ENCODE measurements at regions not wholly inside any gene's neighbourhood (a gene's known extent, or its start where the extent isn't known, plus 50 kb on each side); places are given as distances from the start of the nearest gene placed in this dataset.

DNA sequence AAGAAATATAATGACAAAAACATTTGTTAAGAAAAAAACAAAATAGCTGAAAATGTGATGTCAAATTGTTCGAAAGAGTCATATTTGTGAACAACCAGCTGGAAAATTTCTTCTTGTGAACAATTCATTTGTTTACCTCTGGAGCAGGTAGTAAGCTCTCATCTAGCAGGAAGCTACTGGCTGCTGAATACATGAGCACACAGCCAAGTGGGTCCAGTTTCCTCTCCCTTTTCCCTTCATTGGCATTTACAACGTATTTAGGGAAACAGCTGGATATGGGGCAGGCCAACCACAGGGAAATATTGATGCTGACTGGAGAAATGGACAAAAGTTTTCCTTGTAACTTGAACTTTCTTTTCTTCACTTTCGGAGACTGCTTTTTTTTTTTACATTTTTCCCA, 1354.7 kb upstream of the EPHA6 start:
- Histone ChIP-seq H2AFZ (ENCODE audit: insufficient read depth, low read depth, low read length, poor library complexity, severe bottlenecking) (no peak overlapping the region), H3K36me3 (replicated peaks in 1 of 2; ENCODE audit: control extremely low read depth in 1 of 2, control insufficient read depth in 1 of 2, extremely low read depth in 1 of 2, insufficient read depth in 2 of 2, low read length in 1 of 2) (no peaks in the 10 kb centered on the region), H3K4me1 (ENCODE audit: control insufficient read depth in 2 of 2, insufficient read depth in 2 of 2, low read length in 2 of 2) (no peaks in the 10 kb centered on the region), H3K4me2 (replicated peaks; ENCODE audit: low read depth, low read length, poor library complexity, severe bottlenecking) (no peak overlapping the region), H3K9me3 (ENCODE audit: control extremely low read depth in 1 of 3, control insufficient read depth in 2 of 3, insufficient read depth in 1 of 3, low read length in 2 of 3) (peaks cover 0 to 2% (median 0%) of the 10 kb centered on the region in 3 donors), H3K4me3 (ENCODE audit: control extremely low read depth in 1 of 5, extremely low read depth in 1 of 5, insufficient read depth in 1 of 5, low read depth in 2 of 5, low read length in 4 of 5) (no peak overlapping the region), H3K27me3 (replicated peaks in 1 of 4; ENCODE audit: control extremely low read depth in 1 of 4, control insufficient read depth in 3 of 4, insufficient read depth in 4 of 4, low read length in 3 of 4) (no peaks in the 10 kb centered on the region), H3K79me2 (ENCODE audit: control insufficient read depth, insufficient read depth, low read length) (no peaks in the 10 kb centered on the region), H4K20me1 (ENCODE audit: control insufficient read depth, insufficient read depth, low read length, poor library complexity, severe bottlenecking) (no peaks in the 10 kb centered on the region), H3K9ac (ENCODE audit: low read length) (no peak overlapping the region), H3K27ac (ENCODE audit: low read length in 2 of 2) (no peak overlapping the region)
- peaks cover 4% of the 10 kb centered on the region for H3K9me3 Mint-ChIP-seq (ENCODE audit: insufficient read depth)
- CTCF ChIA-PET, result no interaction called here
- H3K4me3 Mint-ChIP-seq, result no peak overlapping the region
- intact Hi-C loops (cut with micrococcal nuclease), result no loop called here
- ATAC-seq (ENCODE audit: low read depth) (no peak), DNase-seq (no peak)
- H3K27ac Mint-ChIP-seq, result no peak overlapping the region
- no peaks in the 10 kb centered on the region for H3K27me3 Mint-ChIP-seq
- WGBS (ENCODE audit: insufficient coverage), result 80% methylated on average over 1 of the region's 3 CpGs
- H3K4me1 Mint-ChIP-seq, result no peaks in the 10 kb centered on the region
- no peak for TF ChIP-seq EZH2 (IDR thresholded peaks at IDR 0.05; ENCODE audit: borderline replicate concordance, insufficient read depth, low read depth, low read length, poor library complexity, severe bottlenecking)
- TF ChIP-seq, protein P1, sequence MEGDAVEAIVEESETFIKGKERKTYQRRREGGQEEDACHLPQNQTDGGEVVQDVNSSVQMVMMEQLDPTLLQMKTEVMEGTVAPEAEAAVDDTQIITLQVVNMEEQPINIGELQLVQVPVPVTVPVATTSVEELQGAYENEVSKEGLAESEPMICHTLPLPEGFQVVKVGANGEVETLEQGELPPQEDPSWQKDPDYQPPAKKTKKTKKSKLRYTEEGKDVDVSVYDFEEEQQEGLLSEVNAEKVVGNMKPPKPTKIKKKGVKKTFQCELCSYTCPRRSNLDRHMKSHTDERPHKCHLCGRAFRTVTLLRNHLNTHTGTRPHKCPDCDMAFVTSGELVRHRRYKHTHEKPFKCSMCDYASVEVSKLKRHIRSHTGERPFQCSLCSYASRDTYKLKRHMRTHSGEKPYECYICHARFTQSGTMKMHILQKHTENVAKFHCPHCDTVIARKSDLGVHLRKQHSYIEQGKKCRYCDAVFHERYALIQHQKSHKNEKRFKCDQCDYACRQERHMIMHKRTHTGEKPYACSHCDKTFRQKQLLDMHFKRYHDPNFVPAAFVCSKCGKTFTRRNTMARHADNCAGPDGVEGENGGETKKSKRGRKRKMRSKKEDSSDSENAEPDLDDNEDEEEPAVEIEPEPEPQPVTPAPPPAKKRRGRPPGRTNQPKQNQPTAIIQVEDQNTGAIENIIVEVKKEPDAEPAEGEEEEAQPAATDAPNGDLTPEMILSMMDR (IDR thresholded peaks at IDR 0.05), result no peak
- POLR2A ChIA-PET, result no interaction called here

DNA sequence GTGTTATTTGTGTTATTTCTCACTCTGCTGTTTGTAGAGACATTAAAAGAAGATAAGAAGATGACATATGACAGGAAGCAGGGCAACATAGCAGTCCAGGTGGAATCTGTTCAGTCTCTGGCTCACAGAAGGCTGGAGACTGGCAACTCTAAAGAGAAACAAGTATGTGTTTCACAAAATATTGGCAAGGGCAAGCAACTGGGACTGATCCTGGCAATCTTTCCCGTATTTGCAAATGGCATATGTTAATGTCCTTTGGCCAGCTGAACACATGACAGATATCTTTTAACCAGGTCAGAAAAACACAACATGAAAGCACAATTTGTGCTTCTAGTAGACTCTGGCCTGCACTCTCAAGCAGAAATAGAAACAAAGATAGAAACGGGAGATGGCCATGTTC, 1354.1 kb upstream of the EPHA6 start:
- CTCF ChIA-PET, result no interaction called here
- POLR2A ChIA-PET, result no interaction called here
- no peaks in the 10 kb centered on the region for H3K36me3 ChIP-seq (replicated peaks in 1 of 2; ENCODE audit: control extremely low read depth in 1 of 2, control insufficient read depth in 1 of 2, extremely low read depth in 1 of 2, insufficient read depth in 2 of 2, low read length in 1 of 2)
- Mint-ChIP-seq H3K4me1 (no peaks in the 10 kb centered on the region), H3K27me3 (no peaks in the 10 kb centered on the region), H3K4me3 (no peak overlapping the region), H3K9me3 (ENCODE audit: insufficient read depth) (peaks cover 7% of the 10 kb centered on the region), H3K27ac (no peak overlapping the region)
- no peak for TF ChIP-seq EZH2 (IDR thresholded peaks at IDR 0.05; ENCODE audit: borderline replicate concordance, insufficient read depth, low read depth, low read length, poor library complexity, severe bottlenecking)
- TF ChIP-seq, protein P1 (IDR thresholded peaks at IDR 0.05), result no peak
- H3K4me3 ChIP-seq (ENCODE audit: control extremely low read depth in 1 of 5, extremely low read depth in 1 of 5, insufficient read depth in 1 of 5, low read depth in 2 of 5, low read length in 4 of 5), result no peak overlapping the region
- H3K9me3 ChIP-seq (ENCODE audit: control extremely low read depth in 1 of 3, control insufficient read depth in 2 of 3, insufficient read depth in 1 of 3, low read length in 2 of 3), result peaks cover 0 to 5% (median 0%) of the 10 kb centered on the region in 3 donors
- H4K20me1 ChIP-seq (ENCODE audit: control insufficient read depth, insufficient read depth, low read length, poor library complexity, severe bottlenecking), result no peaks in the 10 kb centered on the region
- no peak overlapping the region for H3K4me2 ChIP-seq (replicated peaks; ENCODE audit: low read depth, low read length, poor library complexity, severe bottlenecking)
- H2AFZ ChIP-seq (ENCODE audit: insufficient read depth, low read depth, low read length, poor library complexity, severe bottlenecking), result no peak overlapping the region
- intact Hi-C loops (cut with micrococcal nuclease), result no loop called here
- no peaks in the 10 kb centered on the region for H3K27me3 ChIP-seq (replicated peaks in 1 of 4; ENCODE audit: control extremely low read depth in 1 of 4, control insufficient read depth in 3 of 4, insufficient read depth in 4 of 4, low read length in 3 of 4)
- no peaks in the 10 kb centered on the region for H3K4me1 ChIP-seq (ENCODE audit: control insufficient read depth in 2 of 2, insufficient read depth in 2 of 2, low read length in 2 of 2)
- H3K27ac ChIP-seq (ENCODE audit: low read length in 2 of 2), result no peak overlapping the region
- H3K79me2 ChIP-seq (ENCODE audit: control insufficient read depth, insufficient read depth, low read length), result no peaks in the 10 kb centered on the region
- no peak for DNase-seq
- ATAC-seq (ENCODE audit: low read depth), result no peak
- no peak overlapping the region for H3K9ac ChIP-seq (ENCODE audit: low read length)
- no CpG with 5 or more reads among the region's 2 CpGs for WGBS (ENCODE audit: insufficient coverage)

Measured in B cell (primary cell).